Thymus (tissue), 11 donors: ENCODE measurements at regions not wholly inside any gene's neighbourhood (a gene's known extent, or its start where the extent isn't known, plus 50 kb on each side); places are given as distances from the start of the nearest gene placed in this dataset.

Experiments used
- DNase-seq, 9 donors: peaks; one replicate each; pipeline ENCODE4 v3.0.0-alpha.2; 2013; ENCODE audit warnings: low spot score in 9 of 9, low read depth in 6 of 9, missing footprints in 1 of 9
- H3K27ac ChIP-seq, 2 donors: one replicate each; pipeline ENCODE4 v1.5.1; 2013; ENCODE audit warnings: control low read depth in 1 of 2, low read depth in 1 of 2, low read length in 1 of 2, mild to moderate bottlenecking in 1 of 2, moderate library complexity in 1 of 2
- H3K27me3 ChIP-seq, 2 donors: one replicate each; pipeline ENCODE4 v1.5.1; 2013; ENCODE audit warnings: low read length in 1 of 2; ENCODE audit not compliant: control insufficient read depth in 2 of 2, insufficient read depth in 1 of 2
- H3K36me3 ChIP-seq, 2 donors: one replicate each; pipeline ENCODE4 v1.5.1; 2013; ENCODE audit warnings: low read length in 1 of 2, mild to moderate bottlenecking in 1 of 2, moderate library complexity in 1 of 2; ENCODE audit not compliant: control insufficient read depth in 2 of 2, insufficient read depth in 2 of 2
- H3K4me1 ChIP-seq, 2 donors: one replicate each; pipeline ENCODE4 v1.5.1; 2013; ENCODE audit warnings: low read length in 2 of 2; ENCODE audit not compliant: control insufficient read depth in 2 of 2, insufficient read depth in 2 of 2
- H3K4me3 ChIP-seq, 2 donors: one replicate each; pipeline ENCODE4 v1.5.1; 2013; ENCODE audit warnings: low read length in 2 of 2, control low read depth in 1 of 2, mild to moderate bottlenecking in 1 of 2
- H3K9me3 ChIP-seq, 2 donors: one replicate each; pipeline ENCODE4 v1.5.1; 2013; ENCODE audit warnings: low read length in 1 of 2, mild to moderate bottlenecking in 1 of 2; ENCODE audit not compliant: control insufficient read depth in 2 of 2, insufficient read depth in 1 of 2
- WGBS: extraction: QIAGEN DNeasy Blood & Tissue Kit; methylation state at CpG from one replicate; pipeline ENCODE4 v1.1.7; 2013; 5-methylcytosine and 5-hydroxymethylcytosine counted together
- donor health status: healthy.

DNA sequence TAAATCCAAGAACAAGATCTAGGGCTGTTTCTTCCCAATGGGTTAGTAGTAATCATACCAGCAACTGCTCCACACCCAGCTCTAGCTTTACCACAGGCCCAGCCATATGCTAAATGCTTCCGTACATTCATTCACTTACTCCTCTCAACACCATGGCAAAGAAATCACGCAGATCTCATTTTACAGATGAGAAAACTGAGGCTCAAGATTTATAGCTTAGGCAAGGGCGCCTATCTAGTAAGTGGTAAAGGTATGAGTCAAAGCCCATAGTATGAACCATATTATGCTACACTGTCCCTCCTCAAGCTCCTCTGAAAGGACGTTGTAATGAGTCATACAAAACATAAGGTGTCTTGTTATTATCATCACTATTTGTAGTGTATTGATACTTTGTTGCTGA is 82.2 kb downstream of the NIBAN1 start:
- H3K27me3 ChIP-seq = no peaks in the 10 kb centered on the region
- H3K4me1 ChIP-seq = no peaks in the 10 kb centered on the region
- no peak for DNase-seq
- H3K27ac ChIP-seq = no peak overlapping the region
- H3K9me3 ChIP-seq = no peaks in the 10 kb centered on the region
- no peaks in the 10 kb centered on the region for H3K36me3 ChIP-seq
- WGBS = 98% methylated on average over 4 of the region's 4 CpGs
- no peak overlapping the region for H3K4me3 ChIP-seq

GRCh38 chr1:184891440-184891839 is 82.9 kb downstream of the NIBAN1 start:
- H3K36me3 ChIP-seq = no peaks in the 10 kb centered on the region

GRCh38 chr1:184890539-184890973 is 83.8 kb downstream of the NIBAN1 start:
- Histone ChIP-seq H3K4me1 (no peaks in the 10 kb centered on the region), H3K27ac (no peak overlapping the region), H3K4me3 (no peak overlapping the region), H3K36me3 (no peaks in the 10 kb centered on the region), H3K27me3 (no peaks in the 10 kb centered on the region), H3K9me3 (no peaks in the 10 kb centered on the region)
- 79% methylated on average over 3 of the region's 3 CpGs for WGBS
- no peak for DNase-seq

More at GRCh38 chr1:184891440-184891839, 82.9 kb downstream of the NIBAN1 start:
- no peaks in the 10 kb centered on the region for H3K27me3 ChIP-seq
- no peaks in the 10 kb centered on the region for H3K4me1 ChIP-seq
- no peak overlapping the region for H3K4me3 ChIP-seq
- DNase-seq = no peak
- no peaks in the 10 kb centered on the region for H3K9me3 ChIP-seq
- H3K27ac ChIP-seq = no peak overlapping the region

DNA sequence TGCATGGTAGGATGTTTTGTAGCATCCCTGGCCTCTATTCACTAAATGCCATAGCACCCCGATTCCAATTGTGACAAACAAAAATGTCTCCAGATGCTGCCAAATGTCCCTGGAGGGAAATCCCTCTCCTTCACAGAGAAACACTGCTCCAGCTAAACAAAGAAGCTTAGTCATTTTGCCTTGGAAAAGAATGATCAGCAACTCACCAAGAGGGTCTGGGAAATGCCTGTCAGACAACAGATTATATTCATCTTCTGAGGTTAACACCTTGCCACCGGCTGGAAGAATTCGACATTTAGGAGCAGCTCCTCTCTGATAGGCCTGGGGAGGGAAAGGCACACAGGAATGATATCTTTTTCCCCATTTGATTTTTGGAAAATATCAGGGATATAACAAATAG is 84.4 kb downstream of the NIBAN1 start:
- WGBS = 94% methylated on average over 3 of the region's 3 CpGs
- H3K36me3 ChIP-seq = no peaks in the 10 kb centered on the region
- no peak for DNase-seq
- no peak overlapping the region for H3K27ac ChIP-seq
- H3K27me3 ChIP-seq = no peaks in the 10 kb centered on the region
- H3K4me3 ChIP-seq = no peak overlapping the region
- H3K4me1 ChIP-seq = no peaks in the 10 kb centered on the region
- no peaks in the 10 kb centered on the region for H3K9me3 ChIP-seq

- H3K4me3 ChIP-seq = no peak overlapping the region
- no peaks in the 10 kb centered on the region for H3K27me3 ChIP-seq
- 98% methylated on average over 1 of the region's 1 CpG for WGBS
- H3K36me3 ChIP-seq = no peaks in the 10 kb centered on the region
- no peak for DNase-seq
- H3K27ac ChIP-seq = no peak overlapping the region
- H3K4me1 ChIP-seq = no peaks in the 10 kb centered on the region
- no peaks in the 10 kb centered on the region for H3K9me3 ChIP-seq
These were observed 85.1 kb downstream of the NIBAN1 start for GRCh38 chr1:184889166-184889565.

- Histone ChIP-seq H3K9me3 (no peaks in the 10 kb centered on the region), H3K27ac (no peak overlapping the region), H3K4me1 (no peaks in the 10 kb centered on the region), H3K36me3 (no peaks in the 10 kb centered on the region), H3K4me3 (no peak overlapping the region), H3K27me3 (no peaks in the 10 kb centered on the region)
- no peak for DNase-seq
These were observed 85.8 kb downstream of the NIBAN1 start for GRCh38 chr1:184888505-184888904.

DNA sequence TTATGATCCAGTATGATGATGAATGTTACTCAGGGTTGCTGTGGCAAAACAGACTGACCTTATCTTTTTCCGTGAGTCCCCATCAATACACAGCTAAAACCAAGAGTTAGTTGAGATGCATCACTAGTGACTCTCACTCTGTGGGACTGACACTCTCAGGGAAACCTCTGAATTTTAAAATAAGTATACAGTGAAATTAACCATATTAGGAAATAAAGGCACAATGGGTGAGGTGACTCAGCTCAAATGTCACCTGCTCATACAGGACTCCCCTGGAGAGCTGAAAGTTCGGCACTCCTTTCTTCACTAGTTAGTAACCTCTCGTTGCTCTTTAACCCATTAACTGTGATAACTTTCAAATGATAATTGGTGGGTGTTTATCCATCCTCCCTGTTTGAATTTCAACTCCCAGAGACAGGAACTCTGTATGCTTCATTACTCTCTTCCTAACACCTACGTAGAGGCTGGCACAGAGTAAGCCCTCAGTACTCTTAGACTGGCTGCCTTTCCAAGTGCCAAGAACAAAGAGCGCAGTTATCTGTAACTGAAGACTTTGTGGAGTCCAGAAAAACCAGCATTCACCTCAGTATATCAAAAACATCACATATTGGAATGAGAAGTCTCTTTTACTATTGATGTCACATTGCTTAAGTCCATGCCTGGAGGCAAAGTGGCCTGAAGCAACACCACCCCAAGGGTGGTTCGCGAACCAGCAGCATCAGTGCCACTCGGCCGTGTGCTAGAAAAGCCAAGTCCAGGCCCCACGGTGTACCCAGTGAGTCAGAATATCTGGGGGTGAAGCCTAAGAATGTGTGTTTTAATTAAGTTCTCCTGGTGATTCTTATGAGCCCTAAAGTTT is 91.1 kb downstream of the NIBAN1 start:
- H3K4me3 ChIP-seq = no peak overlapping the region
- no peaks in the 10 kb centered on the region for H3K36me3 ChIP-seq
- WGBS = 86% methylated on average over 10 of the region's 10 CpGs
- H3K4me1 ChIP-seq = no peaks in the 10 kb centered on the region
- no peak overlapping the region for H3K27ac ChIP-seq
- DNase-seq = no peak
- no peaks in the 10 kb centered on the region for H3K27me3 ChIP-seq
- H3K9me3 ChIP-seq = no peaks in the 10 kb centered on the region

- whole genome bisulfite sequencing = 92% methylated on average over 9 of the region's 9 CpGs
- H3K4me3 ChIP-seq = no peak overlapping the region
- no peak overlapping the region for H3K27ac ChIP-seq
- H3K27me3 ChIP-seq = no peaks in the 10 kb centered on the region
- no peaks in the 10 kb centered on the region for H3K4me1 ChIP-seq
- H3K9me3 ChIP-seq = no peaks in the 10 kb centered on the region
- no peaks in the 10 kb centered on the region for H3K36me3 ChIP-seq
- DNase-seq = no peak
These were observed 92.1 kb downstream of the NIBAN1 start for GRCh38 chr1:184881941-184882913.
